Left lung (tissue), 4 donors: ENCODE measurements at regions not wholly inside any gene's neighbourhood (a gene's known extent, or its start where the extent isn't known, plus 50 kb on each side); places are given as distances from the start of the nearest gene placed in this dataset.

ENCODE experiments used
- ATAC-seq: fragments of 200-7000 bp; cut with Tn5 transposase; one replicate; pipeline ENCODE4 v1.9.1; 2020; ENCODE audit warnings: moderate library complexity
- DNase-seq, 4 donors: peaks; one replicate each; pipeline ENCODE4 v3.0.0-alpha.2; 2013 to 2020
- H3K27ac ChIP-seq, 2 donors: fragments of 200-600 bp; sonication (generic) in 1 of 2; one replicate each; pipeline versions ENCODE4 v1.5.0 to v1.8.0; 2020 to 2021
- H3K27me3 ChIP-seq, 2 donors: fragments of 200-600 bp; sonication (generic) in 1 of 2; one replicate each; pipeline versions ENCODE4 v1.5.0 to v1.8.0; 2020 to 2021
- H3K36me3 ChIP-seq, 2 donors: fragments of 200-600 bp; sonication (generic) in 1 of 2; one replicate each; pipeline versions ENCODE4 v1.5.0 to v1.8.0; 2020 to 2021
- H3K4me1 ChIP-seq, 2 donors: fragments of 200-600 bp; one replicate each; pipeline ENCODE4 v1.8.0; 2021
- H3K4me3 ChIP-seq, 2 donors: fragments of 200-600 bp; sonication (generic) in 1 of 2; one replicate each; pipeline versions ENCODE4 v1.5.0 to v1.8.0; 2020 to 2021; ENCODE audit warnings: mild to moderate bottlenecking in 1 of 2
- H3K9me3 ChIP-seq, 2 donors: fragments of 200-600 bp; sonication (generic) in 1 of 2; one replicate each; pipeline versions ENCODE4 v1.5.0 to v1.8.0; 2020 to 2021
- intact Hi-C, 2 donors: fragments of 100-400 bp; cut with DNase I; formaldehyde crosslinking; loops; one replicate each; pipeline versions ENCODE4 v1.11.2 to v1.14.2; 2022
- TF ChIP-seq, protein P1 (sequence below), 2 donors: fragments of 200-600 bp; sonication (generic) in 1 of 2; IDR thresholded peaks; one replicate each; pipeline versions ENCODE4 v1.5.0 to v1.8.0; 2021; ENCODE audit warnings: antibody characterized with exemption in 2 of 2
- donor health status: DM: no; HTN: yes; CAD: no.
- donor health status: DM: no; HTN: no; CAD: no.

DNA sequence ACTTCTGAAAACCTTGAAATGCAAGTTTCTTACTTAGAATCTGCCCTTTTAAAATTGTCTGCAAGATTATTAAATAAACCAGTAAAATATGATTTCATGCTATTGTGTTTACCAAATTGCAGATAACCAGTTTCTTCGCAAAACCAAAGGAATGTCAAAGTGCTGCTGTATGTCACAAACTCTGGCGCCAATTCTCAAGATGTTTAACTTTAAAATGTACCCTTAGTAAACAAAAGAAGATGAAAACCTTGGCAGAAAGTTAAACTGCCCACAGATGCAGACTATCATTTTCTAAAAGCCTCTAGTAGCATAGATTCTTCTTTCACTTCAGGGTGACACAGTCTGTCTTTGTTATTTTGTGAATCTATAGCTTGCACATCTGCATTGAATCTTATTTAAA, 189.2 kb downstream of the SLITRK6 start:
- intact Hi-C loops: no loop called here
- peaks cover 0 to under 1% of the 10 kb centered on the region in 2 donors for H3K9me3 ChIP-seq
- no peak overlapping the region for H3K4me3 ChIP-seq
- H3K27ac ChIP-seq: no peak overlapping the region
- DNase-seq (no peak), ATAC-seq (no peak)
- TF ChIP-seq, protein P1, sequence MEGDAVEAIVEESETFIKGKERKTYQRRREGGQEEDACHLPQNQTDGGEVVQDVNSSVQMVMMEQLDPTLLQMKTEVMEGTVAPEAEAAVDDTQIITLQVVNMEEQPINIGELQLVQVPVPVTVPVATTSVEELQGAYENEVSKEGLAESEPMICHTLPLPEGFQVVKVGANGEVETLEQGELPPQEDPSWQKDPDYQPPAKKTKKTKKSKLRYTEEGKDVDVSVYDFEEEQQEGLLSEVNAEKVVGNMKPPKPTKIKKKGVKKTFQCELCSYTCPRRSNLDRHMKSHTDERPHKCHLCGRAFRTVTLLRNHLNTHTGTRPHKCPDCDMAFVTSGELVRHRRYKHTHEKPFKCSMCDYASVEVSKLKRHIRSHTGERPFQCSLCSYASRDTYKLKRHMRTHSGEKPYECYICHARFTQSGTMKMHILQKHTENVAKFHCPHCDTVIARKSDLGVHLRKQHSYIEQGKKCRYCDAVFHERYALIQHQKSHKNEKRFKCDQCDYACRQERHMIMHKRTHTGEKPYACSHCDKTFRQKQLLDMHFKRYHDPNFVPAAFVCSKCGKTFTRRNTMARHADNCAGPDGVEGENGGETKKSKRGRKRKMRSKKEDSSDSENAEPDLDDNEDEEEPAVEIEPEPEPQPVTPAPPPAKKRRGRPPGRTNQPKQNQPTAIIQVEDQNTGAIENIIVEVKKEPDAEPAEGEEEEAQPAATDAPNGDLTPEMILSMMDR (IDR thresholded peaks at IDR 0.05): no peak
- no peaks in the 10 kb centered on the region for H3K4me1 ChIP-seq
- no peaks in the 10 kb centered on the region for H3K36me3 ChIP-seq
- H3K27me3 ChIP-seq: no peaks in the 10 kb centered on the region

DNA sequence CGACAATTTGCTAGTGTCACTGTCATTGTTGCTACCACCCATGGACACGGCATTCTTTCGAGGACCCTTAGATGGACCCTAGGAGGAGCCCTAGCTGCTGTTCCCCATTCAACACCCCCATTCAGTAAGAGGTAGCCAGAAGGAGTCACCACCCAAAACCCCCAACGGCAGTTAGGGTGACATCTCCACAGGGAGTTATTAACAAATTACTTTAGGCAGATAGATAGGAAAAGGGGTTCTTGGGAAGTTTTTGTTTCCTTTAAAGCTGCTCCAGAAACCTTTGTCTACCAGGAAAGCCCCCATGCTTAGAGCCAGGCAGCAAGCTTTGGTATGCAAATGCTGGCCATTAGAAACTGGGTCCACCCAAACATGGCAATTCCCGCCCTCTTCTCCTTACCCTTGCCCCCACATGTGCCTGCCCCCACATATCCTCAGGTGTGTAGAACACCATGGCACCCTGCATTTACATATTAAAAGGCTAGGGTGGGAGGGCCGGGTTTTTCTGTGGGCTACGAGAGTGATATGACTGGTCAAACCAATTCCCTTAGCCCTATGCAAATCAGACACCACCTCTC, 190.9 kb downstream of the SLITRK6 start:
- Histone ChIP-seq H3K4me3 (no peak overlapping the region), H3K27me3 (no peaks in the 10 kb centered on the region), H3K9me3 (peaks cover 0 to 2% of the 10 kb centered on the region in 2 donors), H3K36me3 (no peaks in the 10 kb centered on the region), H3K27ac (no peak overlapping the region), H3K4me1 (no peaks in the 10 kb centered on the region)
- TF ChIP-seq, protein P1 (IDR thresholded peaks at IDR 0.05): no peak
- DNase-seq (no peak), ATAC-seq (no peak)
- intact Hi-C loops: no loop called here

DNA sequence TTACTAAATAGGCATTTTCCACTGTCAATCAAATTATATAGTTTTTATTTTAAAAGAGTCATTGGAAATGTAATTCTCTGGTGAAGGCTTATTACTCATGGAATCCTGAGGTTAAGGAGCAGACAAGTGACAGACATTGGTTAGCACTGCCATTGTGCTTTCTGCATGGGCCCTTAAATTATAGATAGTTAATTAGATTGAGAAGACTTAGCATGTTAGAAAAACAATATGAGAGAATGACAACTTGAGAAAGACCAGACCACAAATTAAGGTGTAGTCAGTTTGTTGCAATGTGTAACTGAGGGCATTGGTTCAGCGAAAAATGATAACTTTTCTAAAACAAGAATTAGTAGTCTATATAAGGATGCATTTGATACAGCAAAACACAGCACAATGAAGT, 195.5 kb downstream of the SLITRK6 start:
- Histone ChIP-seq H3K4me1 (no peaks in the 10 kb centered on the region), H3K36me3 (no peaks in the 10 kb centered on the region), H3K27ac (no peak overlapping the region), H3K9me3 (peaks cover 0 to 2% of the 10 kb centered on the region in 2 donors), H3K4me3 (no peak overlapping the region), H3K27me3 (no peaks in the 10 kb centered on the region)
- ATAC-seq (no peak), DNase-seq (no peak)
- TF ChIP-seq, protein P1 (IDR thresholded peaks at IDR 0.05): no peak
- intact Hi-C loops: no loop called here

DNA sequence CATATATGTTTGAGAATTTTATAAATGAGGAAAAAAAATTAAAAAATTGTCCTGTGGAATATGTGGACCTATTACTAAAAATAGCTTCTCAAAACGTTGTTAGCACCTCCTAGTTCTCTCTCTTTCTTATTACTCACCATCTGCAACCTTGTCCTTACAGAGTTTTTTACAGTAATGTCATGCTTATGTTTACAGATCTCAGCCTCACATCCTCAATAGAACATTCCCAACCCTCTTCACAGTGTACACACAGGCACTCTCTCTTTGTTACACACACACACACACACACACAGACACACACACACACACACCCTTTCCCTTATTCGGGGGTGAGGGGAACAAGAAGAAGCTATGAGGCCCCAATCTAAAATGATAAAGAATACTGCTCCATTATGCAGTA, 197.7 kb downstream of the SLITRK6 start:
- H3K4me3 ChIP-seq: no peak overlapping the region
- ATAC-seq: no peak
- H3K27me3 ChIP-seq: no peaks in the 10 kb centered on the region
- no peak for DNase-seq
- no peaks in the 10 kb centered on the region for H3K4me1 ChIP-seq
- H3K27ac ChIP-seq: no peak overlapping the region
- TF ChIP-seq, protein P1 (IDR thresholded peaks at IDR 0.05): no peak
- no peaks in the 10 kb centered on the region for H3K36me3 ChIP-seq
- peaks cover 0 to 2% of the 10 kb centered on the region in 2 donors for H3K9me3 ChIP-seq
- intact Hi-C loops: no loop called here

DNA sequence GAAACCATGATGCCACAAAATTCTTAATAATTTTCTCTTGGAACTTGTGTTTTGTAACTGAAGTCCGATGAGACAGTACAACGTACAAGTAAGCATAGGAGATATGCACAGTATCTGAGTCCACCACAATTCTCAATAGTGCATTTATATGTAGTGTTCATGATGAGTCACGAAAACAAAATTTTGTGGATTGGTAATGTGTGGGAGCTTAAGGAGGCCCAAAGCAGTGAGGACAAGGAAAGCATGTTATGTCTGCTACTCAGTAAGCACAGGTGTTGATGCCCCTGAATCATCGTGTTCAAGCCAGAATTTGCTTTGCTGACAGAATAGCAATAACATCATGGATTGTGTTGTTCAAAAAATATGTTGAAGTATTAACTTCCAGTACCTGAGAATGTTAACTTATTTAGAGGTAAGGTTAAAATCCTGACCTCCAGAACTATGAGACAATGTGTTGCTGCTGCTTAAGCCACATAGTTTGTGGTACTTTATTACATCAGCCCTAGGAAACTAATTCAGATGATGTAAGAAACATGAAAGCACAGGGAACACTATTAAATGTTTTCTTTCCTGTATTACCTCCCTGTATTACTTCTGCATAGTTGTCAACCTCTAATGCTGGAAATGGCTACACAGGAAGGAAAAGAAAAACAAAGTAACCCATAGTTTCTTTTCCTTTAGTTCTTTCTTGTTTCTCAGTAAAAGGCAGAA, 201.3 kb downstream of the SLITRK6 start:
- no peak overlapping the region for H3K27ac ChIP-seq
- H3K4me1 ChIP-seq: no peaks in the 10 kb centered on the region
- no peak for ATAC-seq
- H3K4me3 ChIP-seq: no peak overlapping the region
- no peaks in the 10 kb centered on the region for H3K27me3 ChIP-seq
- no peaks in the 10 kb centered on the region for H3K36me3 ChIP-seq
- peaks cover 0 to 7% of the 10 kb centered on the region in 2 donors for H3K9me3 ChIP-seq
- no peak for DNase-seq
- TF ChIP-seq, protein P1 (IDR thresholded peaks at IDR 0.05): no peak
- intact Hi-C loops: no loop called here
